IPS-18c (cell line): ENCODE measurements at regions not wholly inside any gene's neighbourhood (a gene's known extent, or its start where the extent isn't known, plus 50 kb on each side); places are given as distances from the start of the nearest gene placed in this dataset.
"Not testable (repeated sequence)": the region's sequence is repeated elsewhere in the genome, so short reads cannot be mapped to it uniquely, and the experiment has no call there.

Experiments
- H3K4me3 ChIP-seq: 2 replicates; pipeline ENCODE4 v1.7.0; 2013; ENCODE audit warnings: low read depth, mild to moderate bottlenecking, low read length, moderate library complexity; ENCODE audit not compliant: insufficient read depth
- H3K9me3 ChIP-seq: one replicate; pipeline ENCODE4 v1.6.1; 2013; ENCODE audit warnings: mild to moderate bottlenecking, low read length, moderate library complexity; ENCODE audit not compliant: control insufficient read depth, insufficient read depth

GRCh38 chr6:164066335-164066734 lies 651.8 kb downstream of the QKI start:
- no peaks in the 10 kb centered on the region for H3K9me3 ChIP-seq
- no peak overlapping the region for H3K4me3 ChIP-seq

- H3K4me3 ChIP-seq, result no peak overlapping the region
Measured at GRCh38 chr6:164063346-164063745, 648.8 kb downstream of the QKI start.

GRCh38 chr6:164062872-164063271 lies 648.4 kb downstream of the QKI start:
- H3K4me3 ChIP-seq, result no peak overlapping the region
- no peaks in the 10 kb centered on the region for H3K9me3 ChIP-seq

More at GRCh38 chr6:164063346-164063745, 648.8 kb downstream of the QKI start:
- no peaks in the 10 kb centered on the region for H3K9me3 ChIP-seq

- H3K9me3 ChIP-seq, result no peaks in the 10 kb centered on the region
- H3K4me3 ChIP-seq, result no peak overlapping the region
Measured at GRCh38 chr6:164057876-164058275, 643.4 kb downstream of the QKI start.

- no peak overlapping the region for H3K4me3 ChIP-seq
Measured at GRCh38 chr6:164051427-164051826, 636.9 kb downstream of the QKI start.

GRCh38 chr6:164049517-164049988 lies 635.0 kb downstream of the QKI start:
- H3K9me3 ChIP-seq, result no peaks in the 10 kb centered on the region
- H3K4me3 ChIP-seq, result no peak overlapping the region

More at GRCh38 chr6:164051427-164051826, 636.9 kb downstream of the QKI start:
- no peaks in the 10 kb centered on the region for H3K9me3 ChIP-seq

- no peaks in the 10 kb centered on the region for H3K9me3 ChIP-seq
- H3K4me3 ChIP-seq, result no peak overlapping the region
Measured at GRCh38 chr6:164048840-164049516, 634.5 kb downstream of the QKI start.

GRCh38 chr6:164045082-164045481 lies 630.6 kb downstream of the QKI start:
- H3K4me3 ChIP-seq, result no peak overlapping the region

GRCh38 chr6:164043656-164044055 lies 629.1 kb downstream of the QKI start:
- not testable (repeated sequence) for H3K9me3 ChIP-seq, H3K4me3 ChIP-seq

More at GRCh38 chr6:164045082-164045481, 630.6 kb downstream of the QKI start:
- peaks cover 1% of the 10 kb centered on the region for H3K9me3 ChIP-seq

- Histone ChIP-seq H3K9me3 (peaks cover 2% of the 10 kb centered on the region), H3K4me3 (no peak overlapping the region)
Measured at GRCh38 chr6:164042212-164042611, 627.7 kb downstream of the QKI start.

- H3K9me3 ChIP-seq, result peaks cover 2% of the 10 kb centered on the region
- no peak overlapping the region for H3K4me3 ChIP-seq
Measured at GRCh38 chr6:164040994-164041393, 626.5 kb downstream of the QKI start.

- Histone ChIP-seq H3K9me3 (peaks cover 2% of the 10 kb centered on the region), H3K4me3 (no peak overlapping the region)
Measured at GRCh38 chr6:164039954-164040375, 625.4 kb downstream of the QKI start.

GRCh38 chr6:164037171-164037870 lies 622.8 kb downstream of the QKI start:
- H3K4me3 ChIP-seq, result no peak overlapping the region
- peaks cover 2% of the 10 kb centered on the region for H3K9me3 ChIP-seq

GRCh38 chr6:164035900-164036485 lies 621.5 kb downstream of the QKI start:
- peaks cover 2% of the 10 kb centered on the region for H3K9me3 ChIP-seq
- H3K4me3 ChIP-seq, result no peak overlapping the region

GRCh38 chr6:164034602-164035140 lies 620.2 kb downstream of the QKI start:
- Histone ChIP-seq H3K4me3 (no peak overlapping the region), H3K9me3 (no peaks in the 10 kb centered on the region)

GRCh38 chr6:164025180-164025579 lies 610.7 kb downstream of the QKI start:
- no peak overlapping the region for H3K4me3 ChIP-seq
- H3K9me3 ChIP-seq, result peaks cover 3% of the 10 kb centered on the region

GRCh38 chr6:164023535-164023934 lies 609.0 kb downstream of the QKI start:
- Histone ChIP-seq H3K9me3 (peaks cover 3% of the 10 kb centered on the region), H3K4me3 (no peak overlapping the region)

GRCh38 chr6:164022632-164023031 lies 608.1 kb downstream of the QKI start:
- Histone ChIP-seq H3K9me3 (peaks cover 3% of the 10 kb centered on the region), H3K4me3 (no peak overlapping the region)
